Left lung (tissue), 4 donors: ENCODE measurements at regions not wholly inside any gene's neighbourhood (a gene's known extent, or its start where the extent isn't known, plus 50 kb on each side); places are given as distances from the start of the nearest gene placed in this dataset.

ENCODE experiments used
- ATAC-seq: fragments of 200-7000 bp; cut with Tn5 transposase; one replicate; pipeline ENCODE4 v1.9.1; 2020; ENCODE audit warnings: moderate library complexity
- DNase-seq, 4 donors: peaks; one replicate each; pipeline ENCODE4 v3.0.0-alpha.2; 2013 to 2020
- H3K27ac ChIP-seq, 2 donors: fragments of 200-600 bp; sonication (generic) in 1 of 2; one replicate each; pipeline versions ENCODE4 v1.5.0 to v1.8.0; 2020 to 2021
- H3K27me3 ChIP-seq, 2 donors: fragments of 200-600 bp; sonication (generic) in 1 of 2; one replicate each; pipeline versions ENCODE4 v1.5.0 to v1.8.0; 2020 to 2021
- H3K36me3 ChIP-seq, 2 donors: fragments of 200-600 bp; sonication (generic) in 1 of 2; one replicate each; pipeline versions ENCODE4 v1.5.0 to v1.8.0; 2020 to 2021
- H3K4me1 ChIP-seq, 2 donors: fragments of 200-600 bp; one replicate each; pipeline ENCODE4 v1.8.0; 2021
- H3K4me3 ChIP-seq, 2 donors: fragments of 200-600 bp; sonication (generic) in 1 of 2; one replicate each; pipeline versions ENCODE4 v1.5.0 to v1.8.0; 2020 to 2021; ENCODE audit warnings: mild to moderate bottlenecking in 1 of 2
- H3K9me3 ChIP-seq, 2 donors: fragments of 200-600 bp; sonication (generic) in 1 of 2; one replicate each; pipeline versions ENCODE4 v1.5.0 to v1.8.0; 2020 to 2021
- CTCF ChIP-seq, 2 donors: fragments of 200-600 bp; sonication (generic) in 1 of 2; IDR thresholded peaks; one replicate each; pipeline versions ENCODE4 v1.5.0 to v1.8.0; 2021; ENCODE audit warnings: antibody characterized with exemption in 2 of 2
- intact Hi-C, 2 donors: fragments of 100-400 bp; cut with DNase I; formaldehyde crosslinking; loops; one replicate each; pipeline versions ENCODE4 v1.11.2 to v1.14.2; 2022
- donor health status: DM: no; HTN: yes; CAD: no.
- donor health status: DM: no; HTN: no; CAD: no.

- Histone ChIP-seq H3K27ac (no peak overlapping the region), H3K4me3 (no peak overlapping the region), H3K36me3 (no peaks in the 10 kb centered on the region), H3K4me1 (no peaks in the 10 kb centered on the region), H3K27me3 (peaks cover 0 to 13% of the 10 kb centered on the region in 2 donors), H3K9me3 (no peaks in the 10 kb centered on the region)
- intact Hi-C loops, result no loop called here
- DNase-seq, result no peak
- ATAC-seq, result no peak
- TF ChIP-seq CTCF (IDR thresholded peaks at IDR 0.05), result no peak
Observed at GRCh38 chr1:175842550-175842949, 99.2 kb upstream of the TNR start.

- TF ChIP-seq CTCF (IDR thresholded peaks at IDR 0.05), result no peak
- DNase-seq (no peak), ATAC-seq (no peak)
- Histone ChIP-seq H3K36me3 (no peaks in the 10 kb centered on the region), H3K4me3 (no peak overlapping the region), H3K9me3 (no peaks in the 10 kb centered on the region), H3K27me3 (peaks cover 0 to 13% of the 10 kb centered on the region in 2 donors), H3K27ac (no peak overlapping the region), H3K4me1 (no peaks in the 10 kb centered on the region)
- intact Hi-C loops, result no loop called here
Observed at GRCh38 chr1:175841738-175842187, 98.4 kb upstream of the TNR start.

- H3K27ac ChIP-seq, result no peak overlapping the region
- peaks cover 0 to 13% of the 10 kb centered on the region in 2 donors for H3K27me3 ChIP-seq
- peak; percentile 13 for ATAC-seq
- no peak for TF ChIP-seq CTCF (IDR thresholded peaks at IDR 0.05)
- H3K36me3 ChIP-seq, result no peaks in the 10 kb centered on the region
- intact Hi-C loops, result no loop called here
- no peak overlapping the region for H3K4me3 ChIP-seq
- no peak for DNase-seq
- no peaks in the 10 kb centered on the region for H3K4me1 ChIP-seq
- H3K9me3 ChIP-seq, result no peaks in the 10 kb centered on the region
Observed at GRCh38 chr1:175840787-175841186, 97.4 kb upstream of the TNR start.

GRCh38 chr1:175839779-175840669 lies 96.6 kb upstream of the TNR start:
- Histone ChIP-seq H3K27me3 (peaks cover 0 to 13% of the 10 kb centered on the region in 2 donors), H3K27ac (no peak overlapping the region), H3K36me3 (no peaks in the 10 kb centered on the region), H3K4me1 (no peaks in the 10 kb centered on the region), H3K9me3 (no peaks in the 10 kb centered on the region), H3K4me3 (no peak overlapping the region)
- DNase-seq, result no peak
- peak; percentile 81 for ATAC-seq
- intact Hi-C loops, result no loop called here
- no peak for TF ChIP-seq CTCF (IDR thresholded peaks at IDR 0.05)

- peaks cover 0 to 5% of the 10 kb centered on the region in 2 donors for H3K27me3 ChIP-seq
- intact Hi-C loops, result no loop called here
- no peaks in the 10 kb centered on the region for H3K36me3 ChIP-seq
- H3K4me1 ChIP-seq, result no peaks in the 10 kb centered on the region
- H3K9me3 ChIP-seq, result no peaks in the 10 kb centered on the region
- DNase-seq (no peak), ATAC-seq (no peak)
- no peak overlapping the region for H3K4me3 ChIP-seq
- no peak for TF ChIP-seq CTCF (IDR thresholded peaks at IDR 0.05)
- H3K27ac ChIP-seq, result no peak overlapping the region
Observed at GRCh38 chr1:175834597-175834996, 91.2 kb upstream of the TNR start.
